HepG2 (cell line): ENCODE measurements at regions not wholly inside any gene's neighbourhood (a gene's known extent, or its start where the extent isn't known, plus 50 kb on each side); places are given as distances from the start of the nearest gene placed in this dataset.

ENCODE experiments used
- BCLAF1 ChIP-seq: fragments of 450-650 bp; IDR thresholded peaks from 2 replicates; pipeline ENCODE4 v1.6.1; 2017; ENCODE audit warnings: mild to moderate bottlenecking
- EZH2 ChIP-seq: conservative IDR thresholded peaks from 2 replicates; pipeline ENCODE4 v1.6.1; 2012; ENCODE audit warnings: mild to moderate bottlenecking, low read depth, low read length, moderate library complexity
- HMG20A ChIP-seq: IDR thresholded peaks from 2 replicates; pipeline ENCODE4 v1.6.1; 2016; ENCODE audit warnings: borderline replicate concordance
- KIAA2018 ChIP-seq: sonication (generic); formaldehyde crosslinking; IDR thresholded peaks from 2 replicates; pipeline ENCODE4 v1.5.0; 2020; ENCODE audit warnings: mild to moderate bottlenecking, missing genetic modification reagents, borderline replicate concordance
- MXD3 ChIP-seq: IDR thresholded peaks from 2 replicates; pipeline ENCODE4 v1.6.1; 2016; ENCODE audit warnings: mild to moderate bottlenecking, missing biosample characterization, missing genetic modification reagents
- RBAK ChIP-seq: sonication (generic); formaldehyde crosslinking; IDR thresholded peaks from 2 replicates; pipeline ENCODE4 v1.5.1; 2020; ENCODE audit warnings: mild to moderate bottlenecking, missing genetic modification reagents
- RNF2 ChIP-seq: fragments of 450-650 bp; conservative IDR thresholded peaks from 2 replicates; pipeline ENCODE4 v1.6.1; 2016; ENCODE audit warnings: low read depth
- TOPORS ChIP-seq: sonication (generic); formaldehyde crosslinking; IDR thresholded peaks from 2 replicates; pipeline ENCODE4 v1.8.0; 2023; ENCODE audit warnings: mild to moderate bottlenecking, missing genetic modification reagents
- ZNF136 ChIP-seq: sonication (generic); formaldehyde crosslinking; IDR thresholded peaks from 2 replicates; pipeline ENCODE4 v1.8.1; 2022; ENCODE audit warnings: low read depth, mild to moderate bottlenecking, moderate library complexity, missing genetic modification reagents
- ZNF232 ChIP-seq: sonication (generic); formaldehyde crosslinking; IDR thresholded peaks from 2 replicates; pipeline ENCODE4 v1.4.0; 2020; ENCODE audit warnings: missing genetic modification reagents, borderline replicate concordance
- ZNF383 ChIP-seq: sonication (generic); formaldehyde crosslinking; IDR thresholded peaks from 2 replicates; pipeline ENCODE4 v1.4.0; 2020; ENCODE audit warnings: missing genetic modification reagents, mild to moderate bottlenecking, borderline replicate concordance
- ZNF431 ChIP-seq: sonication (generic); formaldehyde crosslinking; IDR thresholded peaks from 2 replicates; pipeline ENCODE4 v1.9.0; 2022; ENCODE audit warnings: missing genetic modification reagents, low read depth, mild to moderate bottlenecking, borderline replicate concordance
- ZNF580 ChIP-seq: IDR thresholded peaks from 2 replicates; pipeline ENCODE4 v1.6.1; 2016; ENCODE audit warnings: low read depth, borderline replicate concordance
- TF ChIP-seq, protein P1 (sequence below): sonication (generic); formaldehyde crosslinking; IDR thresholded peaks from 2 replicates; pipeline ENCODE4 v1.4.0; 2020; ENCODE audit warnings: missing genetic modification reagents
- TF ChIP-seq, protein P2 (sequence below): sonication (generic); formaldehyde crosslinking; IDR thresholded peaks from 2 replicates; pipeline ENCODE4 v1.8.1; 2023; ENCODE audit warnings: mild to moderate bottlenecking, missing genetic modification reagents, borderline replicate concordance
- TF ChIP-seq, protein P3 (sequence below): IDR thresholded peaks from 2 replicates; pipeline ENCODE4 v1.6.1; 2016

GRCh38 chr1:67552336-67552759, 122.1 kb upstream of the SERBP1 start (continued):
- TF ChIP-seq BCLAF1: no peak
- no peak for TF ChIP-seq EZH2
- no peak for TF ChIP-seq MXD3 (CRISPR knock-in tag)
- TF ChIP-seq, protein P1, sequence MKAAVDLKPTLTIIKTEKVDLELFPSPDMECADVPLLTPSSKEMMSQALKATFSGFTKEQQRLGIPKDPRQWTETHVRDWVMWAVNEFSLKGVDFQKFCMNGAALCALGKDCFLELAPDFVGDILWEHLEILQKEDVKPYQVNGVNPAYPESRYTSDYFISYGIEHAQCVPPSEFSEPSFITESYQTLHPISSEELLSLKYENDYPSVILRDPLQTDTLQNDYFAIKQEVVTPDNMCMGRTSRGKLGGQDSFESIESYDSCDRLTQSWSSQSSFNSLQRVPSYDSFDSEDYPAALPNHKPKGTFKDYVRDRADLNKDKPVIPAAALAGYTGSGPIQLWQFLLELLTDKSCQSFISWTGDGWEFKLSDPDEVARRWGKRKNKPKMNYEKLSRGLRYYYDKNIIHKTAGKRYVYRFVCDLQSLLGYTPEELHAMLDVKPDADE (CRISPR knock-in tag): no peak
- no peak for TF ChIP-seq ZNF383 (CRISPR knock-in tag)
- TF ChIP-seq HMG20A: peak; percentile 25; the same call in 1 of the 2 replicates
- TF ChIP-seq ZNF232: peak; percentile 88; the same call in 1 of the 2 replicates
- TF ChIP-seq, protein P2, sequence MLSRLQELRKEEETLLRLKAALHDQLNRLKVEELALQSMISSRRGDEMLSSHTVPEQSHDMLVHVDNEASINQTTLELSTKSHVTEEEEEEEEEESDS: no peak
- TF ChIP-seq RBAK (CRISPR knock-in tag): no peak
- TF ChIP-seq ZNF580: peak; percentile 72; the same call in 1 of the 2 replicates
- no peak for TF ChIP-seq ZNF136
- TF ChIP-seq KIAA2018 (CRISPR knock-in tag): no peak
- TF ChIP-seq, protein P3, sequence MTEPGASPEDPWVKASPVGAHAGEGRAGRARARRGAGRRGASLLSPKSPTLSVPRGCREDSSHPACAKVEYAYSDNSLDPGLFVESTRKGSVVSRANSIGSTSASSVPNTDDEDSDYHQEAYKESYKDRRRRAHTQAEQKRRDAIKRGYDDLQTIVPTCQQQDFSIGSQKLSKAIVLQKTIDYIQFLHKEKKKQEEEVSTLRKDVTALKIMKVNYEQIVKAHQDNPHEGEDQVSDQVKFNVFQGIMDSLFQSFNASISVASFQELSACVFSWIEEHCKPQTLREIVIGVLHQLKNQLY (CRISPR knock-in tag): peak; percentile 99
- TF ChIP-seq RNF2: peak; percentile 69; the same call in 1 of the 2 replicates
- TF ChIP-seq TOPORS (CRISPR knock-in tag): no peak
- TF ChIP-seq ZNF431: peak; percentile 89
